Body of pancreas (tissue), 4 donors: ENCODE measurements at regions not wholly inside any gene's neighbourhood (a gene's known extent, or its start where the extent isn't known, plus 50 kb on each side); places are given as distances from the start of the nearest gene placed in this dataset.

ENCODE experiments used
- ATAC-seq: fragments of 150-250 bp; one replicate; pipeline ENCODE4 v1.9.1; 2016
- DNase-seq, 4 donors: peaks; one replicate each; pipeline ENCODE4 v3.0.0-alpha.2; 2019
- H3K27ac ChIP-seq, 4 donors: fragments of 200-600 bp; sonication (generic); 1 replicate in 3 of 4; 2 replicates in 1 of 4; pipeline versions ENCODE4 v1.5.1 to v1.6.1; 2016 to 2019; ENCODE audit warnings: mild to moderate bottlenecking in 1 of 4, mixed read lengths in 1 of 4, moderate library complexity in 1 of 4
- H3K27me3 ChIP-seq, 2 donors: fragments of 200-600 bp; sonication (generic); one replicate each; pipeline ENCODE4 v1.6.0; 2016; ENCODE audit warnings: mild to moderate bottlenecking in 1 of 2
- H3K36me3 ChIP-seq, 2 donors: fragments of 200-600 bp; sonication (generic); replicated peaks in 1 of 2; 2 replicates each; pipeline ENCODE4 v1.5.1; 2016; ENCODE audit warnings: low read depth in 2 of 2; ENCODE audit not compliant: insufficient read depth in 1 of 2
- H3K4me1 ChIP-seq: fragments of 200-600 bp; sonication (generic); one replicate; pipeline ENCODE4 v1.6.0; 2016
- H3K4me3 ChIP-seq, 2 donors: fragments of 200-600 bp; sonication (generic); 1 replicate in 1 of 2; 2 replicates in 1 of 2; pipeline ENCODE4 v1.5.1; 2016 to 2019
- H3K9me3 ChIP-seq, 3 donors: fragments of 200-600 bp; sonication (generic); 1 replicate in 2 of 3; 2 replicates in 1 of 3; pipeline ENCODE4 v1.5.1; 2016
- POLR2A ChIP-seq, 3 donors: fragments of 450-650 bp; IDR thresholded peaks; one replicate each; pipeline ENCODE4 v1.6.1; 2016; ENCODE audit warnings: antibody characterized with exemption in 3 of 3, mild to moderate bottlenecking in 2 of 3
- whole genome bisulfite sequencing, 2 donors: methylation state at CpG; one replicate each; pipeline ENCODE4 v1.1.5; 2017; 5-methylcytosine and 5-hydroxymethylcytosine counted together
- intact Hi-C: fragments of 100-400 bp; cut with DNase I; formaldehyde crosslinking; loops from one replicate; pipeline ENCODE4 v1.15.1; 2023
- TF ChIP-seq, protein P1 (sequence below), 7 experiments: fragments of 450-650 bp in 4 of 7; fragments of 200-600 bp in 3 of 7; sonication (generic) in 3 of 7; IDR thresholded peaks; one replicate each; pipeline ENCODE4 v1.5.1; 2016 to 2019; ENCODE audit warnings: antibody characterized with exemption in 7 of 7

DNA sequence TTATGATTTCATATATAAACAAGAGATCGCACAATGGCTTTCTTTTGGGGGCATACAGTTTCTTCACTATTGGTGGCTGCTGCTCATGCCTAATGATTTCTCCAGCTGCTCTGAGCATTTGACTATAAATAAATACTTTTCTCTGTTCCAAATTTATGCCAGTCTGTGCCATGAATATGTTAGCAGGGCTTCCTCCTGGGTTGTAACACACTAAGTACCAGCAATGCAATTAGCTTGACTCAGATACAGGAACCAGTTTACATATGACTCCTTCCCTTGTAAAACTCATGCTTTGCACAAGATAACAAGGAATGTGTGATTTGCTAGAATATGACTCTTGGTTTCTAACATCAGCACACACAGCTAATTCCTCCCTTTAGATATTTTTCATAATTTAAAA lies 1629.7 kb downstream of the NCAM2 start:
- no peaks in the 10 kb centered on the region for H3K27me3 ChIP-seq
- 85 to 98% methylated on average over 1 of the region's 1 CpG for WGBS, 2 donors
- TF ChIP-seq POLR2A (IDR thresholded peaks at IDR 0.05): no peak
- TF ChIP-seq, protein P1, sequence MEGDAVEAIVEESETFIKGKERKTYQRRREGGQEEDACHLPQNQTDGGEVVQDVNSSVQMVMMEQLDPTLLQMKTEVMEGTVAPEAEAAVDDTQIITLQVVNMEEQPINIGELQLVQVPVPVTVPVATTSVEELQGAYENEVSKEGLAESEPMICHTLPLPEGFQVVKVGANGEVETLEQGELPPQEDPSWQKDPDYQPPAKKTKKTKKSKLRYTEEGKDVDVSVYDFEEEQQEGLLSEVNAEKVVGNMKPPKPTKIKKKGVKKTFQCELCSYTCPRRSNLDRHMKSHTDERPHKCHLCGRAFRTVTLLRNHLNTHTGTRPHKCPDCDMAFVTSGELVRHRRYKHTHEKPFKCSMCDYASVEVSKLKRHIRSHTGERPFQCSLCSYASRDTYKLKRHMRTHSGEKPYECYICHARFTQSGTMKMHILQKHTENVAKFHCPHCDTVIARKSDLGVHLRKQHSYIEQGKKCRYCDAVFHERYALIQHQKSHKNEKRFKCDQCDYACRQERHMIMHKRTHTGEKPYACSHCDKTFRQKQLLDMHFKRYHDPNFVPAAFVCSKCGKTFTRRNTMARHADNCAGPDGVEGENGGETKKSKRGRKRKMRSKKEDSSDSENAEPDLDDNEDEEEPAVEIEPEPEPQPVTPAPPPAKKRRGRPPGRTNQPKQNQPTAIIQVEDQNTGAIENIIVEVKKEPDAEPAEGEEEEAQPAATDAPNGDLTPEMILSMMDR (IDR thresholded peaks at IDR 0.05): no peak
- ATAC-seq (no peak), DNase-seq (no peak)
- H3K4me3 ChIP-seq: no peak overlapping the region
- intact Hi-C loops: no loop called here
- H3K27ac ChIP-seq: no peak overlapping the region
- no peaks in the 10 kb centered on the region for H3K4me1 ChIP-seq
- no peaks in the 10 kb centered on the region for H3K9me3 ChIP-seq
- H3K36me3 ChIP-seq: no peaks in the 10 kb centered on the region

DNA sequence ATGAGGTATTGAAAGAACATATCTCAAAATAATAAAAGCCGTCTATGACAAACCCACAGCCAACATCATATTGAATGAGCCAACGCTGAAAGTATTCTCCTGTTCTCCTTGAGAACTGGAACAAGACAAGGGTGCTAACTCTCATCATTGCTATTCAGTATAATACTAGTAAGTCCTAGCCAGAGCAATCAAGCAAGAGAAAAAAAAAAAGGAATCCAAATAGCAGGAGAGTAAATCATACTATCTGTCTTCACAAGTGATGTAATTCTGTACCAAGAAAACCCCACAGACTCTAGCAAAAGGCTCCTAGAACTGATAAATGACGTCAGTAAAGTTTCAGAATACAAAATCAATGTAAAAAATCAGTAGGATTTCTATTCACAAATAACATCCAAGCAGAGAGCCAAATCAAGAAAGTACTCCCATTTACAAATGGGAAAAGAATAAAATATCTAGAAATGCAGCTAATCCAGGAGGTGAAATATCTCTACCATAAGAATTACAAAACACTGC lies 1632.8 kb downstream of the NCAM2 start:
- WGBS, 2 donors: 46 to 61% methylated on average over 3 of the region's 3 CpGs
- no peaks in the 10 kb centered on the region for H3K9me3 ChIP-seq
- intact Hi-C loops: no loop called here
- no peaks in the 10 kb centered on the region for H3K36me3 ChIP-seq
- TF ChIP-seq, protein P1 (IDR thresholded peaks at IDR 0.05): no peak
- no peak for TF ChIP-seq POLR2A (IDR thresholded peaks at IDR 0.05)
- no peaks in the 10 kb centered on the region for H3K4me1 ChIP-seq
- H3K27me3 ChIP-seq: no peaks in the 10 kb centered on the region
- H3K4me3 ChIP-seq: no peak overlapping the region
- H3K27ac ChIP-seq: no peak overlapping the region
- no peak for ATAC-seq
- DNase-seq: no peak

DNA sequence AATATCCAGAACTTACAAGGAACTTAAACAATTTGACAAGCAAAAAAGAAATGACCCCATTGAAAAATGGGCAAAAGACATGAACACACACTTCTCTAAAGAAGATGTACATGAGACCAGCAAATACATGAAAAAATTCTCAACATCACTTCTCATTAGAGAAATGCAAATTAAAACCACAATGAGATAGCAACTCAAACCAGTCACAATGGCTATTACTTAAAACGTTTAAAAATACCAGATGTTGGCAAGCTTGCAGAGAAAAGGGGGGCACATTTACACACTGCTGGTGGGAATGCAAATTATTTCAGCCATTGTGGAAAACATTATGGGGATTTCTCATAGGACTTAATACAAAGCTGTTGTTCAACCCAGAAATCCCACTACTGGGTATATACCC lies 1634.0 kb downstream of the NCAM2 start:
- no peak for TF ChIP-seq POLR2A (IDR thresholded peaks at IDR 0.05)
- TF ChIP-seq, protein P1 (IDR thresholded peaks at IDR 0.05): no peak
- 23 to 43% methylated on average over 1 of the region's 1 CpG for WGBS, 2 donors

DNA sequence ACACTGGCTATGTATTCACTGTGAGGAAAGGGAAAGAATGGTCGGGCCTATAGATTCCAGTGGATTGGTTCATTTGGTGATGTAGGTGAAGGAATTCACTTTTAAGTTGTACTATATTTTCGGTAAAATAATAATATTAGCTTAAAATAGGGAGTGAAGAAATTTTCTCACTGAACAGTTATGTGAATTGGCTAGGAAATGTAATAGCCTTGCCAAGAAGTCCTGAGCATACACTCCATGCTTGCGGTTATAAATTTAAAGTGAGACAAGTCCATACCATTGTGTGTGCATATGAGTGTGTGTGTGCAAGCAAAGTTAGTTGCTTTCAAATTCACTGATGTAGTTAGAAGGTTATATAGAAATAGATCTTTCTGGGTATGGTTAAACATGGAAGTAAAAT lies 1651.0 kb downstream of the NCAM2 start:
- no peaks in the 10 kb centered on the region for H3K9me3 ChIP-seq
- H3K27ac ChIP-seq: no peak overlapping the region
- H3K4me3 ChIP-seq: no peak overlapping the region
- WGBS, 2 donors: 58 to 60% methylated on average over 3 of the region's 3 CpGs
- intact Hi-C loops: no loop called here
- ATAC-seq (no peak), DNase-seq (no peak)
- no peaks in the 10 kb centered on the region for H3K27me3 ChIP-seq
- no peak for TF ChIP-seq POLR2A (IDR thresholded peaks at IDR 0.05)
- TF ChIP-seq, protein P1 (IDR thresholded peaks at IDR 0.05): no peak
- H3K36me3 ChIP-seq: no peaks in the 10 kb centered on the region
- no peaks in the 10 kb centered on the region for H3K4me1 ChIP-seq

More for the DNA sequence above, 1634.0 kb downstream of the NCAM2 start:
- intact Hi-C loops: no loop called here
- Histone ChIP-seq H3K4me3 (no peak overlapping the region), H3K4me1 (no peaks in the 10 kb centered on the region), H3K36me3 (no peaks in the 10 kb centered on the region), H3K27me3 (no peaks in the 10 kb centered on the region), H3K27ac (no peak overlapping the region), H3K9me3 (no peaks in the 10 kb centered on the region)
- ATAC-seq (no peak), DNase-seq (no peak)

DNA sequence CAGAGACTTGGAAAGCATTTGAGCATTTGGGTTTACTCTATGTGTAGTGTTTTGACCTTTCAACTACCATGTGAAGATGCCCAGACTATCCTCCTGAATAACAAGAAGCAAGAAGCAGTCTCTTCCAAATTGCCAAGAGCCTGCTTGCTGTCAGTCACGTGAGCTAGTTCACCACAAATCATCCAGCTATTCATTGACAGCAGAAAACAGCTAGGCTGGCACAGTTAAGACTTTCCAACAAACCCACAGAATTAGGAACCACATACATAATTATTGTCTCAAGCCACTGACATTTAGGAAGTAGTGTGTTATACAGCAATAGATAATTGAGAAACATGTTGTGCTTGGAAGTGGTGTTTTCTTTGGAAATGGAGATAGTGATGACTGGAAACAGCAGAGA lies 1652.0 kb downstream of the NCAM2 start:
- intact Hi-C loops: no loop called here
- Histone ChIP-seq H3K36me3 (no peaks in the 10 kb centered on the region), H3K27me3 (no peaks in the 10 kb centered on the region), H3K4me3 (no peak overlapping the region), H3K4me1 (no peaks in the 10 kb centered on the region), H3K9me3 (no peaks in the 10 kb centered on the region), H3K27ac (no peak overlapping the region)
- TF ChIP-seq POLR2A (IDR thresholded peaks at IDR 0.05): no peak
- DNase-seq (no peak), ATAC-seq (no peak)
- 45 to 56% methylated on average over 1 of the region's 1 CpG for WGBS, 2 donors
